ENCODE measurements at regions not wholly inside any gene's neighbourhood (a gene's known extent, or its start where the extent isn't known, plus 50 kb on each side); places are given as distances from the start of the nearest gene placed in this dataset.

GRCh38 chr13:62194371-62194770 is 778.7 kb upstream of the PCDH20 start:
- TF ChIP-seq CTCF (IDR thresholded peaks at IDR 0.05 in 2 of 3, conservative IDR thresholded peaks at IDR 0.05 in 1 of 3; ENCODE audit: borderline replicate concordance in 1 of 3, insufficient read depth in 1 of 3, low read depth in 2 of 3, low read length in 2 of 3) (no peak), EZH2 (IDR thresholded peaks at IDR 0.05) (no peak), SP1 (IDR thresholded peaks at IDR 0.05; ENCODE audit: low read depth) (no peak), POLR2A (IDR thresholded peaks at IDR 0.05; ENCODE audit: borderline replicate concordance, extremely low read depth, insufficient read depth, insufficient read length) (no peak), REST (IDR thresholded peaks at IDR 0.05; ENCODE audit: low read depth) (no peak), SIN3A (IDR thresholded peaks at IDR 0.05; ENCODE audit: low read depth) (no peak), ELF1 (IDR thresholded peaks at IDR 0.05; ENCODE audit: borderline replicate concordance, low read depth) (no peak), CEBPB (IDR thresholded peaks at IDR 0.05; ENCODE audit: low read depth) (no peak), EZH2phosphoT487 (IDR thresholded peaks at IDR 0.05; ENCODE audit: borderline replicate concordance) (no peak), POLR2AphosphoS5 (IDR thresholded peaks at IDR 0.05; ENCODE audit: low read depth, low read length) (no peak), ZNF274 (IDR thresholded peaks at IDR 0.05; ENCODE audit: low read depth, low read length) (no peak), YY1 (IDR thresholded peaks at IDR 0.05; ENCODE audit: extremely low read depth, insufficient replicate concordance, low read depth, low read length) (no peak)

All from HCT116 (cell line).